Erythroblast (primary cell): ENCODE measurements at regions not wholly inside any gene's neighbourhood (a gene's known extent, or its start where the extent isn't known, plus 50 kb on each side); places are given as distances from the start of the nearest gene placed in this dataset.

Experiments used
- DNase-seq, 2 experiments: peaks; one replicate each; lab custom pipeline; 2025; lab: John Stamatoyannopoulos, UW
- GATA1 ChIP-seq: IDR thresholded peaks from 2 replicates; pipeline ENCODE4 v1.6.1; 2011; ENCODE audit warnings: low read depth, mild to moderate bottlenecking, control low read depth, low read length, moderate library complexity
- POLR2A ChIP-seq: IDR thresholded peaks from 2 replicates; pipeline ENCODE4 v1.6.1; 2011; ENCODE audit warnings: mild to moderate bottlenecking, low read length

DNA sequence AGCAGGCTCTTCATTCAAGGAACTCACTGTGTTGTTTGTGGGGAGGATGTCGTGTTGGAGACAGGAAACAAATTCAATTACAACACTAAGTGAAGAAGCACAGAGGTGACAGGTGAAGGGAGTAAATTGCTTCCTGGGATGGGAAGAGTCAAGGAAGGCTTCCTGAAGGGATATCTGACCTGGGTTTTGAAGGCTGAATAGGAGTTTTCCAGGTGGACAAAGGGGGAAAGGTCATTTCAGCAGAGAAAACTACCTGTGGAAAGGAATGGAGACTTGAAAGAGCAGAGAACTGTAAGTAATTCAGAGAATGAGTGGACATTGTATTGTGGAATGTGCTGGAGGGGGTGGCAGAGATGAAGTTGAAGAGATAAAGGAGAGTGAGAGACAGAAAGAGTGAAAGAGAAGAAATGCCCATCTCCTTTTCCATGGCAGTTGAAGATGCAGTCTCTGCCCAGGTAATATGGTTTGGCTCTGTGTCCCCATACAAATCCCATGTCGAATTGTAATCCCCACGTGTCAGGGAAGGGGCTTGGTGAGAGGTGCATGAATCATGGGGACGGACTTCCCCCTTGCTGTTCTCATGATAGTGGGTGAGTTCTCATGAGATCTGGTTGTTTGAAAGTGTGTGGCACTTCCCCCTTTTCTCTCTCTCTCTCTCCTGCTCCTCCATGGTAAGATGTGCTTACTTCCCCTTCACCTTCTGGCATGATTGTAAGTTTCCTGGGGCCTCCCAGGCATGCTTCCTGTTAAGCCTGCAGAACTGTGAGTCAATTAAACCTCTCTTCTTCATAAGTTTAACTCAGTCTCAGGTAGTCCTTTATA, 205.7 kb upstream of the BCOR start:
- TF ChIP-seq POLR2A (no peak), GATA1 (no peak)
- no peak for DNase-seq

DNA sequence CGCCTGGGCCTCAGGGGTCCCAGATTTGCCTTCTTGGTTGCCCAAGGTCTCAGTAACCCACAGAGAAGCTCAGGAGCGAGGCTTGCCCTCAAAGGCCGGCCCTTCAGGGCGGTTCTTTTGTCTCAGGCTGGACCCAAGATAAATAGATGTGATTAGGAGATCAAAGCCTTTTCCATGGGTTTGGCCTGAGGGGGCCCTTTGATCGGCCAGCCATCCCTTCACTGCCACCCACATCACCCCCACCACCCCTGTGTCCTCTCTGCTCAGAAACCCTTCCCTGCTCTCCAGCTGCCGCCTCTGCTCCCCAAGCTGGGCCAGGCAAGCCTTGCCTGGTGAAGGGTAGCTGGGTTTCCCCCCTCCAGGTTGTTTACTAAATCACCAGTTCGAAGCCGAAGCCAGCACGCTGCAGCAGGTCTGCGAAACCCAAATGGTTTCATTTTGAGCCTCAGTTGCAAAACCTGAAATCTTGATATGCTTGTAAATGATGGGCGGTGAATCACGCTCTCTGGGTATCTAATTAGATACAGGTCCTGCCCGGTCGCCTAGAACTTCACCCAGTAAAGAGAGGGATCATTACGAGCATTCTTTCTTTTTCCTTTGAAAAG, 202.6 kb upstream of the BCOR start:
- no peak for DNase-seq
- TF ChIP-seq POLR2A (no peak), GATA1 (no peak)

DNA sequence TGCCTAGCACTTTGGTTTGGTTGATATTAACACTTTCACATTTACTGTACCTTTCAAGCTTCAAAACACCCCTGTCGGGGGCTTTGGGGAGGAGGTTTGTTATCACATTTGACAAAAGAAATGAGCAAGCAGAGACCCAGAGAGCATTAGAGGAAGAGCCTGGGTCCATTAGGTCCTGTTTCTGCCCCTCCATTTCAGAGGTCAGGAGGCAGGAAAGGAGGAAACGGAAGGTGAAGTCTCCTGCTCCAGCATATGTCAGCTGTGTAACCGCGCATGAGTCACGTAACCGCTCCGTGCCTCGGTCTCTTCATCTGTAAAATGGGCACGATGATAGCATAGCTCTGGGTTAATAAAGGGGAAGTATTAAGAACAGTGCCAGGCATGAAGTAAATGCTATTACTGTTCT, 201.9 kb upstream of the BCOR start:
- TF ChIP-seq POLR2A, result no peak
- no peak for TF ChIP-seq GATA1
- DNase-seq, result no peak

DNA sequence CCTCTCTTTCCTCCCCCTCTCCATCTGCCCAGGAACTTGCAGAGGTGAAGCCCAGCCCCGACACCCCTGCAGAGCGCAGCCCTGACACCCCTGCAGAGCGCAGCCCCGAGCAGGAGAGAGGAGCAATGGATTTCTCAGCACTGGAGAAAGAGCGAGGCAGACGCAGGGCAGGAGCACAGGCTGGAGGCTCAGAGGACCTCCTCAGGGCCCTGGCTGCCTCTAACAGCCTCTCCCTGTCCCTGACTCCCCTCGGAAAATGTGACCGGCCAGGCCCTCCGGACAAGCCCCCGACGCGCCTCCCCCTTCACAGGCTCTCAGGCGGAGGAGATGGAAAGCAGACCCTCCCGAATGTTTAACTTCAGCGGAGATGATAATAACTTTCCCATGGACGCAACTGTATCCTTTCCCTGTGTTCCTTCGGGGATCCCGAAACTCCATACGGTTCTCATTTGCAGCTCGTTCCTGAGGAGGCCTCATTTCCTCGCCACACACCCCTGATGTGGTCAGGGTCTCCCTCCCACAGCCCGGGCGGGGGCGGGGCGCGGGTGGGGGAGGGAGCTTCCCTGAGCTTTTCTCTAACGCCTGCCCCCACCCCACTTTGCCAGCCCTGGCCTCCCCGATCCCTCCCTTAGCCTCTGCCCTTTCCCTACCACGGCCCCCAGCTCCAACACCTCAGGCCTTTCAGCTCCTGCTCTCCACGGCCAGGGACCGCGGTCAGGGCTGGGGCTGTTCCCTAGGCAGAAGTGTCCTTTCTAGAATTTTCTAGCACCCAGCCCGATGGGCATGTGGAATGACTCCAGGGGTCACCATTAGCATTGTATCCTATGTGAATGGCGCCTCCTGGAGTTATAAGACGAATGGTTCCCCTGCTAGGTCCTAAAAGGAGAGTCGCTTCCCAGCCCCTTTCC, 201.1 kb upstream of the BCOR start:
- TF ChIP-seq GATA1, result no peak
- TF ChIP-seq POLR2A, result no peak
- peak in 1 of 2 experiments; percentile 1 for DNase-seq

DNA sequence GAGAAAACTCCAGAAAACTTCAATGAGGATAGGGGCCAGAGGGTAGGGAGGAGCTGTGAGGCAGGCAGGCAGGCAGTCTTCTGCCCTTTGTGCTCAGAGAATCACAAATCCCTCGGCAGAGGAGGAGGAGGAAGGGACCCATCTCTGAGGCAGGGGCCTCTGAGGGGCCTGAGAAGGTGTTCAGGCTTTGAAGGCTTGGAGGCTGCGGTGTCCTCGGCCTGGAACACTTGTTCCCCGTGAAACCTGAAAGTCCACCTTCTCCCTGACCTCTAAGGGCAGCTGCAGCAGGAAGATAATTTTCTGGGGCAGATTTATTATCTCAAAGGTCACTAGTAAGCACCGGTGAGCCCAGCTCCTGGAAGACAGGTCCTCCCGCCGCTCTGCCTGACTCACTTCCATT, 200.3 kb upstream of the BCOR start:
- no peak for DNase-seq
- TF ChIP-seq POLR2A (no peak), GATA1 (no peak)

DNA sequence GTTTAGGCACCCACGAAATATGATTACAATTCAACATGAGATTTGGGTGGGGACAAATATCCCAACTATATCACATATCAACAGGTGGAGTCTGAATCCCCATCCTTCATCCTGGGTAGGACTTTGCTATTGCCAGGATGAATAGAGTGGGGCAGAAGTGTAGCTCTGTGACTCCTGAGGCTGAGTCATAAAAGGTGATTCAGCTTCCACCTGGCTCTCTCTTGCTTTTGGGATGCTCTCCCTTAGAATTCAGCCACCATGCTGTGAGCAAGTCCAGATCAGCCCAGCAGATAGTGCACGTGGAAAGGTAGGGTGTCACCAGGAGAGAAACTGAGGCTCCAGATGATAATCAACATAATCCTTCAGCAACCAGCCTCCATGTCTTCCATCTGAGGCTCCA, 193.8 kb upstream of the BCOR start:
- DNase-seq, result no peak
- no peak for TF ChIP-seq POLR2A
- TF ChIP-seq GATA1, result no peak

DNA sequence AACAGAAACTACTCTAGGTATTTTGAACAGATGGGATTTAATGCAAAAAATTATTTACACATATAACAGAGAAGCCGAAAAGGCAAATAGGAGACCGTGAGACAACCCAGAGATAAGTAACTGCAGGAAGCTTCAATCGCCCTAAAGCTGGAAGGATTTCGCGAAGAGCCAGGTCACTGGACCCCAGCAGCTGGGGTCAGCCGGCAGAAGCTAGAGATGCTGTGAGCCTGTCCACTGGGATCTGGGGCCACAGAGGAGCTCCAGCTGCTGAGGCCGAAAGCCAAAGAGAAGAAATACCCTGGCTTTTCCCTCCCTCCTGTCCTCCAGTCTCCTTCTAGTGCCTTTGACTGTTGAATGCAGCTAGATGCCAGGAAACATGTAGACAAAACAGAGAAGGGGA, 192.8 kb upstream of the BCOR start:
- DNase-seq, result no peak
- TF ChIP-seq GATA1 (no peak), POLR2A (no peak)

DNA sequence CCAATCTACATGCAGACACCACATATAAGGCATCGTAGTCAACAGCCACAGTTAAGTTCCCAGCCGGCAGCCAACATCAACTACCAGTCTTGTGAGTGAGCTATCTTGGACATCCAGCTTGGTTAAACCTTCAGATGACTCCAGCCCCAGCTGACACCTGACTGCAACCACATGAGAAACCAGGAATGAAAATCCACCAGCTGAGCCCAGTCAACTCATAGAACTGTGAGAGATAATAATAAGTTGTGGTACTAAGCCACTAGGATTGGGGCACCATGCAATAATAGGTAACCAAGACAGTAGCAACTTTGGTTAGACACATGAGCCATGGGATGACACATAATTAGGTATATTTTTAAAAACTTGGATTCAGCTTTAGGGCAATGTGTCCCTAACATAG, 188.1 kb upstream of the BCOR start:
- no peak for DNase-seq
- no peak for TF ChIP-seq POLR2A
- TF ChIP-seq GATA1, result no peak

DNA sequence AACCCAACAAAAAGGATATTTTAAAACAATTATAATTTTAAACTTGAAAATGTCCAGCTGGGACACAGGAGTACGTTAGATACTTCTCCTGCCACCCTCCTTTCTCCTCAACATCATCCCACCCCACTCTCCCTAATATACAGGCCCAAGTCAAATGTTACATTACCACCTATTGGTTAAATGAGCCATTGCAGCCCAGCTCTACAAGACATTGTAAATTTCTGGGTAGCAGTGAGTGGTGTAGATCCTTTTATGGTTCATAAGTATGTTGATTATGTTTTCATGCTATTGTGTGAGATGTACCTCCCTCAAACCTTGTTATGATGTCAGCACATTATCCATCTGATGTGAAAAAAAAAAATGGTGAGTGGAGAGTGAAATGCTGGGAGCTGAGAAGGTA, 187.1 kb upstream of the BCOR start:
- no peak for DNase-seq
- no peak for TF ChIP-seq GATA1
- TF ChIP-seq POLR2A, result no peak

DNA sequence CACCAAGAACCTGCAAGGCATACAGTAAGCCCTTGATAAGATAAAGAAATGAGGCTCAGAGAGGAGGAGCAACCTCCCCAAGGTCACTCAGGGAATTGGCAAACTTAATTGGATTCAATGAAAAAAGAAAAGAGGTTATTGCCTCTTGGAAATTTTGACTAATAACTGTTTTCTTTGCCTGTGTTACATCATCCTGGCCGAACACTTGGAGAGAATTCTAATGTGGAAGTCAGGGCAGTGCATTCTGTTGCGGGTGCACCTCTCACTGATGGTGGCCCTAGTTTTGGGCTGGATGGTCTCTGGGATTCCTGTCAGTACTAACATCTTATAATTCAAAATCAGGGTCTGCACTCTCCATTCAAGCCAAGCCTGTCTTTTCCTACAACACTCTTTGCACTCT, 186.2 kb upstream of the BCOR start:
- no peak for DNase-seq
- TF ChIP-seq POLR2A, result no peak
- no peak for TF ChIP-seq GATA1

DNA sequence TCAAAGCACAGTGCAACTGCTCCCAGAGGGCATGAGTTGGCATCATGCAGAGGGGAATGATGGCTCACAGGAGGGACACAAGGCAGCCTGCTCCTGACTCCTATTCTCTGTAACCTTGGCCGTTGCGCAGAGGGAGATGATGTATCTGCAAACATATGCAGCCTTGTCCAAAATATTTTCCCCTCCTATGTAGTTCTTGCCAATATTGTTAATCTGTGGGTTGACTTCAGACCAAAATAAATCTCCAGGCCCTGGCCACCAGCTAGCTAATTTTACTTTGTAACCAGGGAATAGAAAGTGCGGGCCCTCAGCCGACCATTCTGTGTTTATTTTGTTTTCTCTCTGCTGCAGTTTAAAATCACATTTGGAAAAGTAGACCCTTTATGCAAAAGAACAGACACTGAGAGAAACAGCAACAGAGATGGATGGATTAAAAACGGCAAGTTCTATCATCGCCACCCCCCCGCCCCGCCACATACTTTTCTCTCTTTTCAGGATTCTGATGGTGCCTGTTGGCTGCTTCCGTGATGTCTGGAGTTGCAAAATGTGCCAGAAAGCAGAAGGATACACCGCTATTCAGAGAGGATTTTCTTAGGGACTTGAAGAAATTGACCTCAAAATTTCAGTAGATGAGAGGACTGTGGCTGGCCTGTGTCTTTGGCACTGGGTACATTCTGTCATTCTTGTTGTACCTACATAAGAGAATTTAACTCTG, 185.3 kb upstream of the BCOR start:
- TF ChIP-seq GATA1 (no peak), POLR2A (no peak)

DNA sequence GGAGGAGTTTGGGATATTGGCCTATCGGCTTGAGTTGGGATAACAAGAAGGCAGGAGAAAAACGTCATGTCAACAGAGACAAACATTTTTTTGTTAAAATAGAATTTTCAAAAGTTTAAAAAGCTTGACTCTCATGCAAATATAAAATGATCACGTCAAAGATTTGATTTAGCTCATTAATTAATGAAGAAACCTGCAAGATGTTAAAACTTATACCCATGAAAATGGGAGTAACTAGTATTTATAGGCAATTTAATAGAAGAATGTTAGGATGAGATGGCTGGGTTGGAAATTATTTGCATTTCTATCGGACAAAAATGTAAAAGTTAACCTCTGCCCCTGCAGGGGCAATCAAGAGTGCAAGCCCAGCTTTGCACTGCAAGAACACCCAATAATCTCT, 184.6 kb upstream of the BCOR start:
- DNase-seq, result no peak
- no peak for TF ChIP-seq GATA1
- no peak for TF ChIP-seq POLR2A

More for the DNA sequence above, 185.3 kb upstream of the BCOR start:
- DNase-seq, result no peak

DNA sequence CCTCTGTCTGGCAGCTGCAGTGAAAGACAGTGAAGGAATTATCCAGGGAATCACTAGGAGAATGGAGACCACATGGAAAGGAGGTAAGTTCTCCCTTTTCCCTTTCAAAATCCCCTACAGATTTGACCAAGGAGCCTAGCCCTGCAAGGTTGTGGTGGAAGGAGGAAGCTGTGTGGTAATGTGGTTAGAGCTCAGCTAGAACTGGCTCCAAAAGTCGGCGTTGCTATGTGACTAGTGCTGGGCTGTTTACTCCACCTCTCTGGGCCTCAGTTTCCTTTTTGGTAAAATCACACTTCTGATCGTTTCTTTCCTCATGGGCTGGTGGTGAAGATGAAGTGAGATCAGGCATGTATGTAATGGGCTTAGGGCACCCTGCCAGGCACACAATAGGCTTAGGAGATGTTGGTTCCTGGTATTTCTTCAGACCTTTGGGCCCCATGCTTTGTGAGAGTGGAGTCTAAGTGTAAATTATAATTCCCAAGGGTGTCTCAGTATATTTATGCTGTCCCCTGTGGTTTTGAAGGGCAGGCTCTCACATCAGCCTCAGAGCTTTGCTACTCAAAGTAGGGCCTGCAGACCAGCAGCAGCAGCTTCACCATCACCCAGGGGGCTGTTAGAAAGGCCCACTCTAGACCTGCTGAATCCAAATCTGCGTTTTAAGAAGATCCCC, 183.7 kb upstream of the BCOR start:
- no peak for DNase-seq
- no peak for TF ChIP-seq GATA1
- no peak for TF ChIP-seq POLR2A
